GM12878 (cell line): ENCODE measurements at regions not wholly inside any gene's neighbourhood (a gene's known extent, or its start where the extent isn't known, plus 50 kb on each side); places are given as distances from the start of the nearest gene placed in this dataset.

ENCODE experiments used
- BCL11A ChIP-seq: IDR thresholded peaks from 2 replicates; pipeline ENCODE4 v1.6.1; 2011; ENCODE audit warnings: low read depth, low read length
- FOXM1 ChIP-seq: IDR thresholded peaks from 2 replicates; pipeline ENCODE4 v1.6.1; 2012; ENCODE audit warnings: low read depth, mild to moderate bottlenecking, inconsistent platforms, low read length, moderate library complexity
- POLR2A ChIP-seq: IDR thresholded peaks from 2 replicates; pipeline ENCODE4 v1.6.1; 2011; ENCODE audit warnings: low read depth, mild to moderate bottlenecking, low read length
- POLR2AphosphoS5 ChIP-seq: IDR thresholded peaks from 2 replicates; pipeline ENCODE4 v1.6.1; 2011; ENCODE audit warnings: mild to moderate bottlenecking, low read length, inconsistent platforms
- RAD51 ChIP-seq: fragments of 450-650 bp; IDR thresholded peaks from 2 replicates; pipeline ENCODE4 v1.6.1; 2016; ENCODE audit warnings: moderate library complexity, mild to moderate bottlenecking, inconsistent platforms
- SMAD1 ChIP-seq: fragments of 450-650 bp; IDR thresholded peaks from 2 replicates; pipeline ENCODE4 v1.6.1; 2018; ENCODE audit warnings: mild to moderate bottlenecking, low read depth; ENCODE audit not compliant: partially characterized antibody
- SMARCA5 ChIP-seq: fragments of 450-650 bp; IDR thresholded peaks from 2 replicates; pipeline ENCODE4 v1.6.1; 2017; ENCODE audit warnings: mild to moderate bottlenecking
- TF ChIP-seq, protein P1 (sequence below): fragments of 450-650 bp; IDR thresholded peaks from 2 replicates; pipeline ENCODE4 v1.6.1; 2016; ENCODE audit warnings: mild to moderate bottlenecking
- TF ChIP-seq, protein P2 (sequence below), 3 experiments: IDR thresholded peaks in 2 of 3; conservative IDR thresholded peaks in 1 of 3; 2 replicates each; pipeline ENCODE4 v1.5.1; 2011; ENCODE audit warnings: low read depth in 3 of 3, low read length in 3 of 3, mild to moderate bottlenecking in 3 of 3, control low read depth in 2 of 3, moderate library complexity in 2 of 3, inconsistent platforms in 1 of 3, mixed read lengths in 1 of 3; ENCODE audit not compliant: control insufficient read depth in 2 of 3, insufficient read depth in 1 of 3; ENCODE audit errors: extremely low read depth in 1 of 3

DNA sequence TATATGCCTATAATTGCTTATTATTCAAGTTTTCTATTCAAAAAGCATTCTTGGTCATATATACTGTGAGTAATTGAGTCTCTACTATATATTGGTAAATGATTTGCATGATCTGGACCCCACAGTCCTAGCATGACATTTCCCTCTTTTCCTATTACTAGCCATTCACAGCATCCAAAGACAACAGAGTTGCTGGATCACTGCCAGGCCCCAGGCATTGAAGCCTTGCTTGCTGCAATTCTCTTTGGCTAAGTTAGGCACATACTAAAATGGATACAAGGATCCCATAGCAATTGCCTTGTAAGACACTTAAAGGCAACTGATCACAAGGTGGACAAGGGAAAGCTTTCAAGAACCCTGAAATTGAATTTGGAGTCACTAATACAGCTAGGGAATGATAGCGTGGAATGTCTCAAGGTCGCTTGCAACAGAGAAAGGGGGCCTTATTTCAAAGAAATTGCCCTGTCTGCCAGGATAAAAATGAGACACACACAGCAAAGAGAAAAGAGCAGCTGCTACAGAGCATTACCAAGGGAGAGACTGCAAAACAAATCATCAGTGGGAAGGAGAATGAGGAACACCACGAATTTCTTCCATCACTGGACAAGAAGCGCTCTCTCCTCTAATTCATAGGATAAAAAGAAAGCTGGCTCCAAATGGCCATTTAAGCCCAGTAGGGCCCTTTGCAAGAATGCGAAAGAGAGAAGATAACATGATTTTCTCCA, 77.1 kb upstream of the EPHA4 start:
- no peak for TF ChIP-seq POLR2AphosphoS5
- TF ChIP-seq SMARCA5, result no peak
- TF ChIP-seq RAD51, result no peak
- TF ChIP-seq, protein P1, sequence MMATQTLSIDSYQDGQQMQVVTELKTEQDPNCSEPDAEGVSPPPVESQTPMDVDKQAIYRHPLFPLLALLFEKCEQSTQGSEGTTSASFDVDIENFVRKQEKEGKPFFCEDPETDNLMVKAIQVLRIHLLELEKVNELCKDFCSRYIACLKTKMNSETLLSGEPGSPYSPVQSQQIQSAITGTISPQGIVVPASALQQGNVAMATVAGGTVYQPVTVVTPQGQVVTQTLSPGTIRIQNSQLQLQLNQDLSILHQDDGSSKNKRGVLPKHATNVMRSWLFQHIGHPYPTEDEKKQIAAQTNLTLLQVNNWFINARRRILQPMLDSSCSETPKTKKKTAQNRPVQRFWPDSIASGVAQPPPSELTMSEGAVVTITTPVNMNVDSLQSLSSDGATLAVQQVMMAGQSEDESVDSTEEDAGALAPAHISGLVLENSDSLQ, result no peak
- TF ChIP-seq SMAD1, result no peak
- TF ChIP-seq BCL11A, result no peak
- TF ChIP-seq FOXM1, result no peak
- TF ChIP-seq, protein P2, sequence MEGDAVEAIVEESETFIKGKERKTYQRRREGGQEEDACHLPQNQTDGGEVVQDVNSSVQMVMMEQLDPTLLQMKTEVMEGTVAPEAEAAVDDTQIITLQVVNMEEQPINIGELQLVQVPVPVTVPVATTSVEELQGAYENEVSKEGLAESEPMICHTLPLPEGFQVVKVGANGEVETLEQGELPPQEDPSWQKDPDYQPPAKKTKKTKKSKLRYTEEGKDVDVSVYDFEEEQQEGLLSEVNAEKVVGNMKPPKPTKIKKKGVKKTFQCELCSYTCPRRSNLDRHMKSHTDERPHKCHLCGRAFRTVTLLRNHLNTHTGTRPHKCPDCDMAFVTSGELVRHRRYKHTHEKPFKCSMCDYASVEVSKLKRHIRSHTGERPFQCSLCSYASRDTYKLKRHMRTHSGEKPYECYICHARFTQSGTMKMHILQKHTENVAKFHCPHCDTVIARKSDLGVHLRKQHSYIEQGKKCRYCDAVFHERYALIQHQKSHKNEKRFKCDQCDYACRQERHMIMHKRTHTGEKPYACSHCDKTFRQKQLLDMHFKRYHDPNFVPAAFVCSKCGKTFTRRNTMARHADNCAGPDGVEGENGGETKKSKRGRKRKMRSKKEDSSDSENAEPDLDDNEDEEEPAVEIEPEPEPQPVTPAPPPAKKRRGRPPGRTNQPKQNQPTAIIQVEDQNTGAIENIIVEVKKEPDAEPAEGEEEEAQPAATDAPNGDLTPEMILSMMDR (IDR thresholded peaks at IDR 0.05 in 2 of 3, conservative IDR thresholded peaks at IDR 0.05 in 1 of 3; ENCODE audit: control insufficient read depth in 2 of 3, extremely low read depth in 1 of 3, insufficient read depth in 1 of 3, low read depth in 3 of 3, low read length in 3 of 3), result no peak
- TF ChIP-seq POLR2A, result no peak
